ENCODE measurements at regions not wholly inside any gene's neighbourhood (a gene's known extent, or its start where the extent isn't known, plus 50 kb on each side); places are given as distances from the start of the nearest gene placed in this dataset.
A peak's percentile ranks its signal among the peaks of the same experiment; 100 is the strongest.

GRCh38 chr18:47754311-47755101, 176.0 kb downstream of the SMAD2 start:
- H3K4me3 ChIP-seq: no peak overlapping the region
- ATAC-seq (ENCODE audit: insufficient read depth, low FRiP score): no peak

GRCh38 chr18:47752796-47753645, 177.4 kb downstream of the SMAD2 start:
- Histone ChIP-seq H3K27me3 (ENCODE audit: control insufficient read depth in 3 of 3, insufficient read depth in 3 of 3, low read length in 2 of 3) (peaks cover 0 to 3% (median 2%) of the 10 kb centered on the region in 3 donors), H3K4me1 (ENCODE audit: control insufficient read depth in 5 of 5, insufficient read depth in 5 of 5, low read length in 5 of 5) (peaks cover 0 to 3% (median 0%) of the 10 kb centered on the region in 5 donors), H3K36me3 (ENCODE audit: control insufficient read depth in 4 of 4, insufficient read depth in 4 of 4, low read length in 4 of 4) (no peaks in the 10 kb centered on the region), H3K9me3 (ENCODE audit: control insufficient read depth in 4 of 4, insufficient read depth in 3 of 4, low read length in 3 of 4) (no peaks in the 10 kb centered on the region), H3K27ac (ENCODE audit: low read depth in 1 of 2, low read length in 1 of 2) (no peak overlapping the region), H3K9ac (ENCODE audit: insufficient read depth in 1 of 2, low read length in 2 of 2) (no peak overlapping the region), H3K4me3 (no peak overlapping the region)
- TF ChIP-seq CTCF (IDR thresholded peaks at IDR 0.05; ENCODE audit: control extremely low read depth, extremely low read depth): no peak
- ATAC-seq (ENCODE audit: insufficient read depth, low FRiP score) (no peak), DNase-seq (no peak)
- WGBS, 2 donors: 92 to 95% methylated on average over 10 of the region's 10 CpGs

More at GRCh38 chr18:47754311-47755101, 176.0 kb downstream of the SMAD2 start:
- H3K27me3 ChIP-seq (ENCODE audit: control insufficient read depth in 3 of 3, insufficient read depth in 3 of 3, low read length in 2 of 3): peaks cover 0 to 2% (median 0%) of the 10 kb centered on the region in 3 donors
- H3K9me3 ChIP-seq (ENCODE audit: control insufficient read depth in 4 of 4, insufficient read depth in 3 of 4, low read length in 3 of 4): peaks cover 0 to 4% (median 0%) of the 10 kb centered on the region in 4 donors
- no peak overlapping the region for H3K27ac ChIP-seq (ENCODE audit: low read depth in 1 of 2, low read length in 1 of 2)
- no peak overlapping the region for H3K9ac ChIP-seq (ENCODE audit: insufficient read depth in 1 of 2, low read length in 2 of 2)
- DNase-seq: peak in 2 of 3 donors; percentile 10 to 39
- no peaks in the 10 kb centered on the region for H3K4me1 ChIP-seq (ENCODE audit: control insufficient read depth in 5 of 5, insufficient read depth in 5 of 5, low read length in 5 of 5)
- WGBS, 2 donors: 45 to 51% methylated on average over 29 of the region's 29 CpGs
- peak; percentile 34 for TF ChIP-seq CTCF (IDR thresholded peaks at IDR 0.05; ENCODE audit: control extremely low read depth, extremely low read depth)
- no peaks in the 10 kb centered on the region for H3K36me3 ChIP-seq (ENCODE audit: control insufficient read depth in 4 of 4, insufficient read depth in 4 of 4, low read length in 4 of 4)

- Histone ChIP-seq H3K27ac (ENCODE audit: low read depth in 1 of 2, low read length in 1 of 2) (no peak overlapping the region), H3K4me3 (no peak overlapping the region), H3K9me3 (ENCODE audit: control insufficient read depth in 4 of 4, insufficient read depth in 3 of 4, low read length in 3 of 4) (no peaks in the 10 kb centered on the region), H3K9ac (ENCODE audit: insufficient read depth in 1 of 2, low read length in 2 of 2) (no peak overlapping the region), H3K4me1 (ENCODE audit: control insufficient read depth in 5 of 5, insufficient read depth in 5 of 5, low read length in 5 of 5) (peaks cover 0 to 3% (median 0%) of the 10 kb centered on the region in 5 donors), H3K36me3 (ENCODE audit: control insufficient read depth in 4 of 4, insufficient read depth in 4 of 4, low read length in 4 of 4) (no peaks in the 10 kb centered on the region), H3K27me3 (ENCODE audit: control insufficient read depth in 3 of 3, insufficient read depth in 3 of 3, low read length in 2 of 3) (peaks cover 0 to 5% (median 2%) of the 10 kb centered on the region in 3 donors)
- TF ChIP-seq CTCF (IDR thresholded peaks at IDR 0.05; ENCODE audit: control extremely low read depth, extremely low read depth): no peak
- DNase-seq: no peak
- no peak for ATAC-seq (ENCODE audit: insufficient read depth, low FRiP score)
- 85 to 88% methylated on average over 8 of the region's 8 CpGs for WGBS, 2 donors
Measured at GRCh38 chr18:47750889-47751423, 179.5 kb downstream of the SMAD2 start.

Measured in lung (tissue), 11 donors.